ENCODE measurements at regions not wholly inside any gene's neighbourhood (a gene's known extent, or its start where the extent isn't known, plus 50 kb on each side); places are given as distances from the start of the nearest gene placed in this dataset.

GRCh38 chr3:106746286-106746685 lies 631.0 kb upstream of the CCDC54 start (continued):
- TF ChIP-seq CREB1 (CRISPR knock-in tag; IDR thresholded peaks at IDR 0.05; ENCODE audit: low read depth) (no peak), ZNF114 (CRISPR knock-in tag; IDR thresholded peaks at IDR 0.05) (no peak), NANOG (IDR thresholded peaks at IDR 0.05; ENCODE audit: borderline replicate concordance) (no peak)
- TF ChIP-seq, protein P1, sequence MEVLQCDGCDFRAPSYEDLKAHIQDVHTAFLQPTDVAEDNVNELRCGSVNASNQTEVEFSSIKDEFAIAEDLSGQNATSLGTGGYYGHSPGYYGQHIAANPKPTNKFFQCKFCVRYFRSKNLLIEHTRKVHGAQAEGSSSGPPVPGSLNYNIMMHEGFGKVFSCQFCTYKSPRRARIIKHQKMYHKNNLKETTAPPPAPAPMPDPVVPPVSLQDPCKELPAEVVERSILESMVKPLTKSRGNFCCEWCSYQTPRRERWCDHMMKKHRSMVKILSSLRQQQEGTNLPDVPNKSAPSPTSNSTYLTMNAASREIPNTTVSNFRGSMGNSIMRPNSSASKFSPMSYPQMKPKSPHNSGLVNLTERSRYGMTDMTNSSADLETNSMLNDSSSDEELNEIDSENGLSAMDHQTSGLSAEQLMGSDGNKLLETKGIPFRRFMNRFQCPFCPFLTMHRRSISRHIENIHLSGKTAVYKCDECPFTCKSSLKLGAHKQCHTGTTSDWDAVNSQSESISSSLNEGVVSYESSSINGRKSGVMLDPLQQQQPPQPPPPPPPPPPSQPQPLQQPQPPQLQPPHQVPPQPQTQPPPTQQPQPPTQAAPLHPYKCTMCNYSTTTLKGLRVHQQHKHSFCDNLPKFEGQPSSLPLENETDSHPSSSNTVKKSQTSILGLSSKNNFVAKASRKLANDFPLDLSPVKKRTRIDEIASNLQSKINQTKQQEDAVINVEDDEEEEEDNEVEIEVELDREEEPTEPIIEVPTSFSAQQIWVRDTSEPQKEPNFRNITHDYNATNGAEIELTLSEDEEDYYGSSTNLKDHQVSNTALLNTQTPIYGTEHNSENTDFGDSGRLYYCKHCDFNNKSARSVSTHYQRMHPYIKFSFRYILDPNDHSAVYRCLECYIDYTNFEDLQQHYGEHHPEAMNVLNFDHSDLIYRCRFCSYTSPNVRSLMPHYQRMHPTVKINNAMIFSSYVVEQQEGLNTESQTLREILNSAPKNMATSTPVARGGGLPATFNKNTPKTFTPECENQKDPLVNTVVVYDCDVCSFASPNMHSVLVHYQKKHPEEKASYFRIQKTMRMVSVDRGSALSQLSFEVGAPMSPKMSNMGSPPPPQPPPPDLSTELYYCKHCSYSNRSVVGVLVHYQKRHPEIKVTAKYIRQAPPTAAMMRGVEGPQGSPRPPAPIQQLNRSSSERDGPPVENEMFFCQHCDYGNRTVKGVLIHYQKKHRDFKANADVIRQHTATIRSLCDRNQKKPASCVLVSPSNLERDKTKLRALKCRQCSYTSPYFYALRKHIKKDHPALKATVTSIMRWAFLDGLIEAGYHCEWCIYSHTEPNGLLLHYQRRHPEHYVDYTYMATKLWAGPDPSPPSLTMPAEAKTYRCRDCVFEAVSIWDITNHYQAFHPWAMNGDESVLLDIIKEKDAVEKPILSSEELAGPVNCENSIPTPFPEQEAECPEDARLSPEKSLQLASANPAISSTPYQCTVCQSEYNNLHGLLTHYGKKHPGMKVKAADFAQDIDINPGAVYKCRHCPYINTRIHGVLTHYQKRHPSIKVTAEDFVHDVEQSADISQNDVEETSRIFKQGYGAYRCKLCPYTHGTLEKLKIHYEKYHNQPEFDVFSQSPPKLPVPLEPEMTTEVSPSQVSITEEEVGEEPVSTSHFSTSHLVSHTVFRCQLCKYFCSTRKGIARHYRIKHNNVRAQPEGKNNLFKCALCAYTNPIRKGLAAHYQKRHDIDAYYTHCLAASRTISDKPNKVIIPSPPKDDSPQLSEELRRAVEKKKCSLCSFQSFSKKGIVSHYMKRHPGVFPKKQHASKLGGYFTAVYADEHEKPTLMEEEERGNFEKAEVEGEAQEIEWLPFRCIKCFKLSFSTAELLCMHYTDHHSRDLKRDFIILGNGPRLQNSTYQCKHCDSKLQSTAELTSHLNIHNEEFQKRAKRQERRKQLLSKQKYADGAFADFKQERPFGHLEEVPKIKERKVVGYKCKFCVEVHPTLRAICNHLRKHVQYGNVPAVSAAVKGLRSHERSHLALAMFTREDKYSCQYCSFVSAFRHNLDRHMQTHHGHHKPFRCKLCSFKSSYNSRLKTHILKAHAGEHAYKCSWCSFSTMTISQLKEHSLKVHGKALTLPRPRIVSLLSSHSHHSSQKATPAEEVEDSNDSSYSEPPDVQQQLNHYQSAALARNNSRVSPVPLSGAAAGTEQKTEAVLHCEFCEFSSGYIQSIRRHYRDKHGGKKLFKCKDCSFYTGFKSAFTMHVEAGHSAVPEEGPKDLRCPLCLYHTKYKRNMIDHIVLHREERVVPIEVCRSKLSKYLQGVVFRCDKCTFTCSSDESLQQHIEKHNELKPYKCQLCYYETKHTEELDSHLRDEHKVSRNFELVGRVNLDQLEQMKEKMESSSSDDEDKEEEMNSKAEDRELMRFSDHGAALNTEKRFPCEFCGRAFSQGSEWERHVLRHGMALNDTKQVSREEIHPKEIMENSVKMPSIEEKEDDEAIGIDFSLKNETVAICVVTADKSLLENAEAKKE (CRISPR knock-in tag; IDR thresholded peaks at IDR 0.05) = no peak

DNA sequence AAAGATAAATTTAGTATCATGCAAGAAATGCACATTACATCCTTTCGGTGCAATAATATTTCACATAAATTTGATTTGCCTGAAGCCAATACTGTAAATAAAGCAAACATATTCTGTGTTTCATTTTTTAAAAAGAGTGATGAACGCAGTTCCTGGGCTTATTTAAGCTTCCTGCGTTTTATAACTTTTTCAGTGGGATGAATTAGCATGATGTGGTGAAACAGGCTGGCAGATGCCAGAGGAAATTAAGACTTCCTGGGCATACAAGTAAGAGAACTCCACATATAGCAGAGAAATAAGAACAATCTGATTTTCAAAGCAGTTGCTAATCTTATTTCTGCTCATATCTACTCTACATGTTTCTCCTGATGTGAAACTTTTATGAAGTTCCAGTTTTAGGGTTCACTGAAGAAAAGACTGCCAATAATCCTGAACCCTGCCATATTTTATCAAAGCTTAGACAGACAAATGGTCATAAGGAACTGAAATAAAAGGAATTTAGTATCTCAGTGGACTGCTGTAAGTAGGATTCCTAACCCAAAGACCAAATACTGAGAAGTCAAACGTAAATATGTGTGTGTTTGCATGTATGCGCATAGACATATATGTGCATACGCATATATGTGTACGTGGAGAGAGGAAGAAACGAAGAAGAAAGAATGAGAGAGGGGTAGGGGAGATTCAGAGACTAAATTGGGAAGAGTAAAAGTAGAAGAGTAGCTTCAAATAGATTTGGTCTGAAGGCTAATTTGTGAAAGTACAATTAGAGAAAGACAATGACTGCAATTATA lies 628.6 kb upstream of the CCDC54 start:
- Mint-ChIP-seq H3K9me3 (peaks cover 3% of the 10 kb centered on the region; the same call in 1 of the 3 replicates), H3K27ac (0 out of 2 replicates have a peak overlapping the region, but pooled peaks have one; percentile 9), H3K4me3 (no peak overlapping the region), H3K36me3 (ENCODE audit: low read depth) (peaks cover 7% of the 10 kb centered on the region), H3K4me1 (peaks cover 26% of the 10 kb centered on the region), H3K27me3 (ENCODE audit: insufficient read depth, low read depth, poor library complexity) (no peaks in the 10 kb centered on the region)
- Histone ChIP-seq H3K79me2 (replicated peaks; ENCODE audit: insufficient read depth) (no peaks in the 10 kb centered on the region), H3K36me3 (ENCODE audit: insufficient read depth) (no peaks in the 10 kb centered on the region), H3F3A (replicated peaks; ENCODE audit: low read depth) (no peaks in the 10 kb centered on the region), H3K27me3 (ENCODE audit: insufficient read depth) (no peaks in the 10 kb centered on the region), H3K9me2 (ENCODE audit: insufficient read depth) (no peaks in the 10 kb centered on the region), H3K4me3 (no peak overlapping the region), H3K4me2 (peak overlapping the region; percentile 44; the same call in 1 of the 2 replicates), H4K20me1 (replicated peaks; ENCODE audit: insufficient read depth) (no peaks in the 10 kb centered on the region), H3K4me1 (ENCODE audit: insufficient read depth) (peaks cover 37% of the 10 kb centered on the region), H2AFZ (no peak overlapping the region), H3K27ac (ENCODE audit: low read depth) (no peak overlapping the region)
- ATAC-seq (no peak), DNase-seq (ENCODE audit: low spot score) (no peak)
- TF ChIP-seq EZH2phosphoT487 (IDR thresholded peaks at IDR 0.05; ENCODE audit: unreplicated experiment) = no peak
- TF ChIP-seq ETS1 (IDR thresholded peaks at IDR 0.05) = no peak
- no peak for TF ChIP-seq ZNF331 (CRISPR knock-in tag; IDR thresholded peaks at IDR 0.05; ENCODE audit: low read depth)
- no peak for TF ChIP-seq ZNF114 (CRISPR knock-in tag; IDR thresholded peaks at IDR 0.05)
- TF ChIP-seq JUNB (IDR thresholded peaks at IDR 0.05; ENCODE audit: unreplicated experiment) = no peak
- no peak for TF ChIP-seq STAT1 (IDR thresholded peaks at IDR 0.05; ENCODE audit: unreplicated experiment)
- TF ChIP-seq, protein P2, sequence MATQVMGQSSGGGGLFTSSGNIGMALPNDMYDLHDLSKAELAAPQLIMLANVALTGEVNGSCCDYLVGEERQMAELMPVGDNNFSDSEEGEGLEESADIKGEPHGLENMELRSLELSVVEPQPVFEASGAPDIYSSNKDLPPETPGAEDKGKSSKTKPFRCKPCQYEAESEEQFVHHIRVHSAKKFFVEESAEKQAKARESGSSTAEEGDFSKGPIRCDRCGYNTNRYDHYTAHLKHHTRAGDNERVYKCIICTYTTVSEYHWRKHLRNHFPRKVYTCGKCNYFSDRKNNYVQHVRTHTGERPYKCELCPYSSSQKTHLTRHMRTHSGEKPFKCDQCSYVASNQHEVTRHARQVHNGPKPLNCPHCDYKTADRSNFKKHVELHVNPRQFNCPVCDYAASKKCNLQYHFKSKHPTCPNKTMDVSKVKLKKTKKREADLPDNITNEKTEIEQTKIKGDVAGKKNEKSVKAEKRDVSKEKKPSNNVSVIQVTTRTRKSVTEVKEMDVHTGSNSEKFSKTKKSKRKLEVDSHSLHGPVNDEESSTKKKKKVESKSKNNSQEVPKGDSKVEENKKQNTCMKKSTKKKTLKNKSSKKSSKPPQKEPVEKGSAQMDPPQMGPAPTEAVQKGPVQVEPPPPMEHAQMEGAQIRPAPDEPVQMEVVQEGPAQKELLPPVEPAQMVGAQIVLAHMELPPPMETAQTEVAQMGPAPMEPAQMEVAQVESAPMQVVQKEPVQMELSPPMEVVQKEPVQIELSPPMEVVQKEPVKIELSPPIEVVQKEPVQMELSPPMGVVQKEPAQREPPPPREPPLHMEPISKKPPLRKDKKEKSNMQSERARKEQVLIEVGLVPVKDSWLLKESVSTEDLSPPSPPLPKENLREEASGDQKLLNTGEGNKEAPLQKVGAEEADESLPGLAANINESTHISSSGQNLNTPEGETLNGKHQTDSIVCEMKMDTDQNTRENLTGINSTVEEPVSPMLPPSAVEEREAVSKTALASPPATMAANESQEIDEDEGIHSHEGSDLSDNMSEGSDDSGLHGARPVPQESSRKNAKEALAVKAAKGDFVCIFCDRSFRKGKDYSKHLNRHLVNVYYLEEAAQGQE (IDR thresholded peaks at IDR 0.05; ENCODE audit: unreplicated experiment) = no peak

All from GM23338 (cell line).